SK-N-SH treated with all-trans-retinoic acid at 6 μM for 48 hours (cell line): ENCODE measurements at regions not wholly inside any gene's neighbourhood (a gene's known extent, or its start where the extent isn't known, plus 50 kb on each side); places are given as distances from the start of the nearest gene placed in this dataset.

Experiments used
- ATAC-seq: fragments of 200-7000 bp; cut with Tn5 transposase; 3 replicates; pipeline ENCODE4 v1.9.1; 2020; ENCODE audit warnings: mild to moderate bottlenecking, moderate library complexity
- ARNTL ChIP-seq: fragments of 450-650 bp; formaldehyde crosslinking; IDR thresholded peaks from 2 replicates; pipeline ENCODE4 v1.5.0; 2020; ENCODE audit warnings: low read depth, mild to moderate bottlenecking, moderate library complexity, borderline replicate concordance
- BACH2 ChIP-seq: fragments of 250-450 bp; sonication (Bioruptor Pico); IDR thresholded peaks from 2 replicates; pipeline ENCODE4 v1.9.0; 2021; ENCODE audit warnings: mild to moderate bottlenecking, borderline replicate concordance
- CREB5 ChIP-seq: fragments of 250-450 bp; sonication (Bioruptor Pico); IDR thresholded peaks from 2 replicates; pipeline ENCODE4 v1.5.1; 2020; ENCODE audit warnings: low read depth, mild to moderate bottlenecking, moderate library complexity
- CSDC2 ChIP-seq: fragments of 250-450 bp; sonication (Bioruptor Pico); IDR thresholded peaks from 2 replicates; pipeline ENCODE4 v1.5.0; 2020; ENCODE audit warnings: mild to moderate bottlenecking, moderate library complexity
- CSRNP3 ChIP-seq: fragments of 250-450 bp; sonication (Bioruptor Pico); IDR thresholded peaks from 2 replicates; pipeline ENCODE4 v1.5.1; 2021; ENCODE audit warnings: mild to moderate bottlenecking, moderate library complexity
- ESRRG ChIP-seq: fragments of 250-450 bp; sonication (Bioruptor Pico); IDR thresholded peaks from 2 replicates; pipeline ENCODE4 v1.6.1; 2021; ENCODE audit warnings: mild to moderate bottlenecking
- ISL1 ChIP-seq: fragments of 250-450 bp; sonication (Bioruptor Pico); IDR thresholded peaks from 2 replicates; pipeline ENCODE4 v2.1.2; 2022; ENCODE audit warnings: mild to moderate bottlenecking, moderate library complexity
- OSR1 ChIP-seq: fragments of 250-450 bp; sonication (Bioruptor Pico); IDR thresholded peaks from 2 replicates; pipeline ENCODE4 v1.8.0; 2022; ENCODE audit warnings: moderate library complexity, mild to moderate bottlenecking, inconsistent platforms
- PATZ1 ChIP-seq: fragments of 250-450 bp; sonication (Bioruptor Pico); IDR thresholded peaks from 2 replicates; pipeline ENCODE4 v1.8.0; 2020; ENCODE audit warnings: mild to moderate bottlenecking, moderate library complexity, borderline replicate concordance
- POU6F1 ChIP-seq: fragments of 250-450 bp; sonication (Bioruptor Pico); IDR thresholded peaks from 2 replicates; pipeline ENCODE4 v1.8.0; 2021; ENCODE audit warnings: low read depth, mild to moderate bottlenecking, moderate library complexity, borderline replicate concordance
- PPARA ChIP-seq: fragments of 250-450 bp; sonication (Bioruptor Pico); IDR thresholded peaks from 2 replicates; pipeline ENCODE4 v1.5.0; 2020; ENCODE audit warnings: mild to moderate bottlenecking, borderline replicate concordance
- SNAI2 ChIP-seq: fragments of 250-450 bp; sonication (Bioruptor Pico); IDR thresholded peaks from 2 replicates; pipeline ENCODE4 v1.5.0; 2020; ENCODE audit warnings: mild to moderate bottlenecking, moderate library complexity
- TOX ChIP-seq: fragments of 250-450 bp; sonication (Bioruptor Pico); IDR thresholded peaks from 2 replicates; pipeline ENCODE4 v1.8.0; 2021; ENCODE audit warnings: mild to moderate bottlenecking, moderate library complexity, borderline replicate concordance
- TSHZ2 ChIP-seq: fragments of 250-450 bp; sonication (Bioruptor Pico); IDR thresholded peaks from 2 replicates; pipeline ENCODE4 v1.5.0; 2020; ENCODE audit warnings: mild to moderate bottlenecking, moderate library complexity
- ZC3H10 ChIP-seq: fragments of 250-450 bp; sonication (Bioruptor Pico); IDR thresholded peaks from 2 replicates; pipeline ENCODE4 v1.5.1; 2021; ENCODE audit warnings: mild to moderate bottlenecking, moderate library complexity
- ZFP3 ChIP-seq: fragments of 250-450 bp; sonication (Bioruptor Pico); IDR thresholded peaks from 2 replicates; pipeline ENCODE4 v1.5.0; 2020; ENCODE audit warnings: mild to moderate bottlenecking, moderate library complexity
- ZFP30 ChIP-seq: fragments of 450-650 bp; formaldehyde crosslinking; IDR thresholded peaks from 2 replicates; pipeline ENCODE4 v1.5.0; 2022; ENCODE audit warnings: mild to moderate bottlenecking, moderate library complexity
- ZNF70 ChIP-seq: fragments of 450-650 bp; formaldehyde crosslinking; IDR thresholded peaks from 2 replicates; pipeline ENCODE4 v1.5.0; 2020; ENCODE audit warnings: mild to moderate bottlenecking, moderate library complexity

GRCh38 chr2:22521620-22522019, 863.4 kb upstream of the KLHL29 start:
- no peak for ATAC-seq
- TF ChIP-seq CREB5 (CRISPR knock-in tag), result no peak
- TF ChIP-seq PATZ1 (CRISPR knock-in tag), result no peak
- no peak for TF ChIP-seq PPARA (CRISPR knock-in tag)
- no peak for TF ChIP-seq TSHZ2 (CRISPR knock-in tag)
- no peak for TF ChIP-seq ZC3H10 (CRISPR knock-in tag)
- TF ChIP-seq ZNF70 (CRISPR knock-in tag), result no peak
- TF ChIP-seq OSR1 (CRISPR knock-in tag), result no peak
- no peak for TF ChIP-seq TOX
- TF ChIP-seq ZFP3 (CRISPR knock-in tag), result no peak
- no peak for TF ChIP-seq POU6F1 (CRISPR knock-in tag)
- no peak for TF ChIP-seq ESRRG (CRISPR knock-in tag)
- no peak for TF ChIP-seq BACH2 (CRISPR knock-in tag)
- no peak for TF ChIP-seq ZFP30 (CRISPR knock-in tag)
- TF ChIP-seq ISL1 (CRISPR knock-in tag), result no peak
- no peak for TF ChIP-seq CSDC2 (CRISPR knock-in tag)
- TF ChIP-seq CSRNP3, result no peak

- no peak for ATAC-seq
- TF ChIP-seq SNAI2 (CRISPR knock-in tag), result no peak
- no peak for TF ChIP-seq ISL1 (CRISPR knock-in tag)
These were observed 859.3 kb upstream of the KLHL29 start for GRCh38 chr2:22525681-22526080.

- no peak for TF ChIP-seq POU6F1 (CRISPR knock-in tag)
- no peak for TF ChIP-seq ZNF70 (CRISPR knock-in tag)
- no peak for TF ChIP-seq PPARA (CRISPR knock-in tag)
- ATAC-seq, result no peak
These were observed 854.8 kb upstream of the KLHL29 start for GRCh38 chr2:22530131-22530530.

- no peak for ATAC-seq
These were observed 848.8 kb upstream of the KLHL29 start for GRCh38 chr2:22536133-22536532.

More at GRCh38 chr2:22536133-22536532, 848.8 kb upstream of the KLHL29 start:
- TF ChIP-seq ARNTL (CRISPR knock-in tag), result no peak
- peak; percentile 26; the same call in 1 of the 2 replicates for TF ChIP-seq ISL1 (CRISPR knock-in tag)
